Activated T-cell treated with anti-CD3 and anti-CD28 coated beads, Interleukin-2, amount 50 U/mL, for 24 hours (primary cell): ENCODE measurements at regions not wholly inside any gene's neighbourhood (a gene's known extent, or its start where the extent isn't known, plus 50 kb on each side); places are given as distances from the start of the nearest gene placed in this dataset.
"Not testable (repeated sequence)": the region's sequence is repeated elsewhere in the genome, so short reads cannot be mapped to it uniquely, and the experiment has no call there.

Source experiments
- DNase-seq: peaks from one replicate; pipeline ENCODE4 v3.0.0-alpha.2; 2020
- H3K27ac Mint-ChIP-seq: 2 replicates; pipeline ENCODE4 v1.8.0; 2020; ENCODE audit warnings: mild to moderate bottlenecking, mixed read lengths
- H3K27me3 Mint-ChIP-seq: 2 replicates; pipeline ENCODE4 v1.8.0; 2020; ENCODE audit warnings: mixed read lengths
- H3K36me3 Mint-ChIP-seq: 2 replicates; pipeline ENCODE4 v1.8.0; 2020; ENCODE audit warnings: low read depth, mixed read lengths
- H3K4me1 Mint-ChIP-seq: 2 replicates; pipeline ENCODE4 v1.8.0; 2020; ENCODE audit warnings: low read depth, mixed read lengths
- H3K4me3 Mint-ChIP-seq: 2 replicates; pipeline ENCODE4 v1.8.0; 2020; ENCODE audit warnings: mild to moderate bottlenecking, moderate library complexity, mixed read lengths
- H3K9me3 Mint-ChIP-seq: 2 replicates; pipeline ENCODE4 v1.8.0; 2020; ENCODE audit warnings: mixed read lengths

DNA sequence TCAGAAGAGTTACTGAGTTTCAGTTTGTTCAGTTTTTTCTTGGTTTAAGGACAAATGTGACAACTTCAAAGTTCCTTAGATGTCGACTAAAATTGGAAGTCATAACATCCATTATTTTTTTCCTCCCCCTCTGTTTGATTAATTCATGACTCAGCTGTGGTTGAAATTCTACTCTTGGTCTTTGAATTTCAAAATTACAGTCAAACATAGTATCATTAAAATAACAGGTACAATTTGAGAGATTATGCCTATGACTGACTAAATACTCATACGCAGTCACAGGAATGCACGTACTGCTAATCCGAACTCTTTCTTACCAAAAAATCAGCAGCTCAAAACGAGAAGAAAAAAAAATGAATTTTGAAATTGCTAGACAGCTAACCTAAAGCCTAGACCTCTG, 1434.8 kb downstream of the RAPGEF2 start:
- Mint-ChIP-seq H3K9me3 (peaks cover 4% of the 10 kb centered on the region), H3K27ac (no peak overlapping the region), H3K27me3 (no peaks in the 10 kb centered on the region), H3K4me1 (no peaks in the 10 kb centered on the region), H3K4me3 (no peak overlapping the region), H3K36me3 (no peaks in the 10 kb centered on the region)
- no peak for DNase-seq

- Mint-ChIP-seq H3K9me3 (peaks cover 21% of the 10 kb centered on the region), H3K36me3 (no peaks in the 10 kb centered on the region), H3K27me3 (no peaks in the 10 kb centered on the region), H3K27ac (no peak overlapping the region), H3K4me3 (no peak overlapping the region), H3K4me1 (no peaks in the 10 kb centered on the region)
- no peak for DNase-seq
Measured at GRCh38 chr4:160546201-160546600, 1443.3 kb downstream of the RAPGEF2 start.

- peaks cover 18% of the 10 kb centered on the region for H3K9me3 Mint-ChIP-seq
- H3K27ac Mint-ChIP-seq, DNase-seq, H3K4me3 Mint-ChIP-seq, H3K36me3 Mint-ChIP-seq, H3K27me3 Mint-ChIP-seq, H3K4me1 Mint-ChIP-seq: not testable (repeated sequence)
Measured at GRCh38 chr4:160549951-160550519, 1447.2 kb downstream of the RAPGEF2 start.

GRCh38 chr4:160562661-160563060, 1459.8 kb downstream of the RAPGEF2 start:
- Mint-ChIP-seq H3K4me3 (no peak overlapping the region), H3K27me3 (no peaks in the 10 kb centered on the region), H3K27ac (no peak overlapping the region), H3K36me3 (no peaks in the 10 kb centered on the region), H3K4me1 (no peaks in the 10 kb centered on the region), H3K9me3 (no peaks in the 10 kb centered on the region)
- no peak for DNase-seq

DNA sequence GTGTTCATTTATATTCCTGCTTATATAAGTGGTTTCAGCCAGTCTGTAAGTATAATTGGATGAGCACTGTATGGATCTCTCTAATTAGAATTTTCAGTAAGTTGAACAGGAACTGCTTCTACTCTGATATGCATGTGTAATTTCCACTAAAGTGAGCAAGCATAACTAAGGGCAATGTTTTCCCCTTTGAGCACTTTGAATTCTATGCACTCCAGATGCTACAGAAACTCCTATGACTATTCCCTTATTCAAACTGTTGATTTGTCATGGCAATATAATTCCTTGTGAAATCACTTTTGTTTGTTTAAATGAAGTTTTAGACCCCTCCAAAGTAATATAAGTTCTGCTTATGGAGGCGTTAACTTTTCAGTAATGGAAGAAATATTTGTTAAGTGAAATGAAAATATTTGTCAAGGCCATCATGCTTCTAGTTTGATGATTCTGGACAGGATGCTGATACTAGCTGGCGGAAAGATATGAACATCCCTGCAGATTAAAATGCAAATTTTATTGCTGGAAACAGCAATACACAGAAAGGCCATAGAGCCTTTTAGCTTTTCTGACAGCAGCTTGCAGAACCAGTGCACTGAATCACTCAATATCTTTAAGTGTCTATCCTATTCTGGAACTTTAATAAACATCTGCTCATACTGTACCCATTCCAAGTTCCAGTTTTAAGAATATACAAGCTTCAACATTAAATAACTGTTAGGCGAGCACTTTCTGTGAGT, 1460.8 kb downstream of the RAPGEF2 start:
- Mint-ChIP-seq H3K36me3 (no peaks in the 10 kb centered on the region), H3K27me3 (no peaks in the 10 kb centered on the region), H3K4me1 (no peaks in the 10 kb centered on the region), H3K4me3 (no peak overlapping the region), H3K9me3 (peaks cover 7% of the 10 kb centered on the region), H3K27ac (no peak overlapping the region)
- DNase-seq = no peak

DNA sequence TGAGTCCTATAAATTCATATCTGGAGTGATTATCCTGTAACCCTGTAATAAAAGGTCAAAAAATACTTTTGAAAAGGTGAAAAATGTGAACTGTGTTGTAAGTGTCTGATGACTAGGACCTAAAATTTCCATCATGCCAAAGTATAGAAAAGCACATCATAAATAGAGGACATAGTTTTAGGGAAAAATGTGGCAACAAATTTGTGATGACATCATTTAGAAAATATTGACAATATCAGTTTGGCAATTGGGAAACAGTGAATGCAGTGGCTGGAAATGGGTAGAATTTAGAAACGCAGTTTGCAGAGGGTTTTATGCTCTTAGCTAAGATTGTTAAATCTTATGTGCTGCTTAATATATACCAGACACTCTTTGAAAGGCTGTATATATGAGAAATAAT, 1464.8 kb downstream of the RAPGEF2 start:
- H3K27me3 Mint-ChIP-seq = no peaks in the 10 kb centered on the region
- no peak overlapping the region for H3K4me3 Mint-ChIP-seq
- no peak for DNase-seq
- H3K36me3 Mint-ChIP-seq = no peaks in the 10 kb centered on the region
- peaks cover 7% of the 10 kb centered on the region for H3K9me3 Mint-ChIP-seq
- H3K4me1 Mint-ChIP-seq = no peaks in the 10 kb centered on the region
- H3K27ac Mint-ChIP-seq = no peak overlapping the region

GRCh38 chr4:160570271-160570670, 1467.4 kb downstream of the RAPGEF2 start:
- H3K4me3 Mint-ChIP-seq = no peak overlapping the region
- no peak for DNase-seq
- H3K27me3 Mint-ChIP-seq = no peaks in the 10 kb centered on the region
- H3K36me3 Mint-ChIP-seq = no peaks in the 10 kb centered on the region
- no peak overlapping the region for H3K27ac Mint-ChIP-seq
- peaks cover 14% of the 10 kb centered on the region for H3K9me3 Mint-ChIP-seq
- no peaks in the 10 kb centered on the region for H3K4me1 Mint-ChIP-seq

- H3K27ac Mint-ChIP-seq, H3K27me3 Mint-ChIP-seq, H3K4me1 Mint-ChIP-seq, H3K9me3 Mint-ChIP-seq, H3K36me3 Mint-ChIP-seq, DNase-seq, H3K4me3 Mint-ChIP-seq: not testable (repeated sequence)
Measured at GRCh38 chr4:160574272-160574671, 1471.4 kb downstream of the RAPGEF2 start.

DNA sequence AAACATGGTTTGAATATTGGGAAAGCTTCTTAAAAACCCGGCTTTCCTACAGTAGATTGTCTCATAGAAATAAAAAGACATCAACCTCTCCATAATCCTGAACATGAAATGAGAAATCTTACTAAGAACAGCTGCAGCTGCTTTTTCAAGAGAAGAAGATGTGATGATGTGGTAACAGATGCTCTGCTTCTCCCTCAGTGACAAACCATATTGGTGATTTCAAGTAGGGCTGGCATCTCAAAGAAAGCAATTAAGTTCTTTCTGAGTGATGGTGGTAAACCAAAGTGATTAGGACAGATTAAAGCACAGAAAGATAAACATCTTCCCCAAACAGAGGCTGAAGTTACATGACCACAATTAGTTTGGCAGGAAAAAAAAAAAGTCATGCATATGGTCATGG, 1477.7 kb downstream of the RAPGEF2 start:
- Mint-ChIP-seq H3K4me1 (no peaks in the 10 kb centered on the region), H3K36me3 (no peaks in the 10 kb centered on the region), H3K4me3 (no peak overlapping the region), H3K27ac (no peak overlapping the region), H3K9me3 (peaks cover 10% of the 10 kb centered on the region), H3K27me3 (no peaks in the 10 kb centered on the region)
- no peak for DNase-seq

GRCh38 chr4:160592258-160592657, 1489.4 kb downstream of the RAPGEF2 start:
- Mint-ChIP-seq H3K27me3 (no peaks in the 10 kb centered on the region), H3K4me3 (no peak overlapping the region), H3K27ac (no peak overlapping the region), H3K4me1 (no peaks in the 10 kb centered on the region), H3K9me3 (peaks cover 28% of the 10 kb centered on the region), H3K36me3 (no peaks in the 10 kb centered on the region)
- no peak for DNase-seq

GRCh38 chr4:160595646-160596045, 1492.8 kb downstream of the RAPGEF2 start:
- no peaks in the 10 kb centered on the region for H3K27me3 Mint-ChIP-seq

GRCh38 chr4:160604541-160604940, 1501.7 kb downstream of the RAPGEF2 start:
- no peak for DNase-seq
- H3K9me3 Mint-ChIP-seq = peaks cover 13% of the 10 kb centered on the region
- no peaks in the 10 kb centered on the region for H3K27me3 Mint-ChIP-seq
- H3K4me3 Mint-ChIP-seq = no peak overlapping the region
- H3K4me1 Mint-ChIP-seq = no peaks in the 10 kb centered on the region
- H3K27ac Mint-ChIP-seq = no peak overlapping the region
- H3K36me3 Mint-ChIP-seq = no peaks in the 10 kb centered on the region

More at GRCh38 chr4:160595646-160596045, 1492.8 kb downstream of the RAPGEF2 start:
- no peaks in the 10 kb centered on the region for H3K4me1 Mint-ChIP-seq
- H3K27ac Mint-ChIP-seq = no peak overlapping the region
- H3K9me3 Mint-ChIP-seq = peaks cover 17% of the 10 kb centered on the region
- no peaks in the 10 kb centered on the region for H3K36me3 Mint-ChIP-seq
- H3K4me3 Mint-ChIP-seq = no peak overlapping the region
- no peak for DNase-seq

DNA sequence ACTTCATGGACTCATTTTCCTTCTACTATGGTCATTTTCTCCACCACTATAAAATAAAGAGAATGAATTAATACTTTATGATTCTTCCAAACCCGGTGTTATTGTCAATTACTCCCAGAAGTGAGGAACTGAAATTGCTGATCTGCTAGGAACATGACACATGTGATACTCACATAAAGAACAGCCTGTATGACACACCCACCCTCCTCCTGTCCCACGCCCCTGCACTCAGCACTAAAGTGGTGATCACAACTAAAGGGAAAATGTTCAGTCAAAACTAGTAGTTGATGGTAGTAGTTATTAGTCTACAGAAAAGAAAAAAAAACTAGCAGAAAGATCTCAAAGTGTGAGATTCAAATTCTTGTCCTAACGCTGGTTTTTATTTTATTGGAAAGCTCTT, 1508.3 kb downstream of the RAPGEF2 start:
- H3K27me3 Mint-ChIP-seq = no peaks in the 10 kb centered on the region
- peaks cover 16% of the 10 kb centered on the region for H3K9me3 Mint-ChIP-seq
- no peak overlapping the region for H3K4me3 Mint-ChIP-seq
- H3K4me1 Mint-ChIP-seq = no peaks in the 10 kb centered on the region
- DNase-seq = no peak
- H3K36me3 Mint-ChIP-seq = no peaks in the 10 kb centered on the region
- H3K27ac Mint-ChIP-seq = no peak overlapping the region

- no peak overlapping the region for H3K27ac Mint-ChIP-seq
- H3K9me3 Mint-ChIP-seq = peaks cover 4% of the 10 kb centered on the region
- no peaks in the 10 kb centered on the region for H3K36me3 Mint-ChIP-seq
- H3K4me1 Mint-ChIP-seq = no peaks in the 10 kb centered on the region
- no peak overlapping the region for H3K4me3 Mint-ChIP-seq
- DNase-seq = no peak
- H3K27me3 Mint-ChIP-seq = no peaks in the 10 kb centered on the region
Measured at GRCh38 chr4:160631044-160631443, 1528.2 kb downstream of the RAPGEF2 start.

- no peaks in the 10 kb centered on the region for H3K4me1 Mint-ChIP-seq
- H3K27me3 Mint-ChIP-seq = no peaks in the 10 kb centered on the region
- H3K36me3 Mint-ChIP-seq = no peaks in the 10 kb centered on the region
- no peak overlapping the region for H3K4me3 Mint-ChIP-seq
- no peak for DNase-seq
- H3K27ac Mint-ChIP-seq = no peak overlapping the region
- H3K9me3 Mint-ChIP-seq = peaks cover 14% of the 10 kb centered on the region
Measured at GRCh38 chr4:160652790-160653189, 1511.0 kb downstream of the FSTL5 start.
